HG02870 (cell line): ENCODE measurements at regions not wholly inside any gene's neighbourhood (a gene's known extent, or its start where the extent isn't known, plus 50 kb on each side); places are given as distances from the start of the nearest gene placed in this dataset.
"Not testable (repeated sequence)": the region's sequence is repeated elsewhere in the genome, so short reads cannot be mapped to it uniquely, and the experiment has no call there.

Experiments
- ATAC-seq: cut with Tn5 transposase; IDR thresholded peaks from one replicate; pipeline ENCODE4 v1.9.1; 2021; ENCODE audit warnings: mild to moderate bottlenecking, moderate library complexity; ENCODE audit not compliant: unreplicated experiment

DNA sequence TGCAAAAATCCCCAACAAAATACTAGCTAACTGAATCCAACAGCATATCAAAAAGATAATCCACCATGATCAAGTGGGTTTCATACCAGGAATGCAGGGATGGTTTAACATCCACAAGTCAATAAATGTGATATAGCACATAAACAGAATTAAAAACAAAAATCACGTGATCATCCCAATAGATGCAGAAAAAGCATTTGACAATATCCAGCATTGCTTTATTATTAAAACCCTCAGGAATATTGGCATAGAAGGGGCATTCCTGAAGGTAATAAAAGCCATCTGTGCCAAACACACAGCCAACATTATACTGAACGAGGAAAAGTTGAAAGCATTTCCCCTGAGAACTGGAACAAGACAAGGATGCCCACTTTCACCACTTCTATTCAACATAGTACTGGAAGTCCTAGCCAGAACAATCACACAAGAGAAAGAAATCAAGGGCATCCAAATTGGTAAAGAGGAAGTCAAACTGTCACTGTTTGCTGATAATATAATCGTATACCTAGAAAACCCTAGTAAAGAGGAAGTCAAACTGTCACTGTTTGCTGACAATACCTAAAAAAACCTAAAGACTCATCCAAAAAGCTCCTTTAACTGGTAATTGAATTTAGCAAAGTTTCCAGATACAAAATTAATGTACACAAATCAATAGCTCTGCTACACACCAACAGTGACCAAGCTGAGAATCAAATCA lies 109.8 kb downstream of the RNASET2 start:
- not testable (repeated sequence) for ATAC-seq

DNA sequence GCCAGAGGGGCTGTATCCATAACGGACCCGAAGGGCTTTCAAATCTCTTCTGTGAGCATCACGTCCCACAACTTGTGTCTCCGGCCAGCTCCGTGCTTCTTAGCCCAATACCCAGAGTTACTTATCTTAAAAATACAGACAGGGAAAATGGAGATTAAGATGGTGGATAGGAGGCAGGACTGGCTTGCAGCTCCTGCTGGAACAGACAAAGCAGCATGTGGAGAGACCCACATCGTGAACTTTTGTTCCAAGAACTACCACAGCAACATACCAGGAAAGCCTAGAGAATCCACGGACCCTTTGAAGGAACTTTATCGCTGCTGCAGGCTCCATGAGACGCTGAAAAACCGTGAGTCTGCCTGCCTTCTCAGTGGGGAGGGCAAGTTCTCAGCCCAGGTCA lies 113.7 kb downstream of the RNASET2 start:
- no peak for ATAC-seq

DNA sequence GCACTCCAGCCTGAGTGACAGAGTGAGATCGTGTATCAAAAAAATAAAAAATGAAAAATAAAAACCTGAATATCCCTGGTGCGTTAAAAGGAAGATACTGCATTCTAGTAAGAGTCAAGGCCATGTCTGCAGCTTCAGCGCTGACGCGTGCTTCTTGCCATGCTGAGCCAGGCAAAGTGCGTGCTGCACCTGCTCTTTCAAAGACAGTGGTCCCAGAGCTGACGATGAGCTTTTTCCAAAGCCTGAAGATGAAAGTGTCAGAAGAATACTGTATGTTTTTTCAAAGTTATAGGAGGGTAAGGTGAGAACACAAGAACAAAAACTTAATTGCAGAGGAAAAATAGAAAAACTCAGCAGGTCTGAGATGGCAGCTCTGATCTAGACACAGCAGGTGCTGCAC lies 115.1 kb downstream of the RNASET2 start:
- ATAC-seq, result no peak

DNA sequence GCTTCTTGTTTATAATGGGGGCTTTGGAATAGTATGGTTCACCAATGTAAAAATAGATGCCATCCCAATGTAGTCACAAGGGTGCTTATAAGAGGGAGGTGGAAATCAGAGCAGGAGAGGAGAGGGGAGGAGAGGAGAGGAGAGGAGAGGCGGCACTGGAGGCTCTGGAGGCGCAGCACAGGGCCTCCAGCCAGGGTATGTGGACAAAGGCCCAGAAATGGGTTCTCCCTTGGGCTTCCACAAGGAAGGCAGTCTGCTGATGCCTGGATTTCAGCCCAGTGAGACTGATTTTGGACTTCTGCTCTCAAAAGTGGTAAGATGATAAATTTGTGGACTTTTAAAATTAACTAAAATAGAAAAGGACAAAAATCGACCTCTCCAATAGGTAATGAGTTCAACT lies 116.8 kb downstream of the RNASET2 start:
- ATAC-seq, result no peak

DNA sequence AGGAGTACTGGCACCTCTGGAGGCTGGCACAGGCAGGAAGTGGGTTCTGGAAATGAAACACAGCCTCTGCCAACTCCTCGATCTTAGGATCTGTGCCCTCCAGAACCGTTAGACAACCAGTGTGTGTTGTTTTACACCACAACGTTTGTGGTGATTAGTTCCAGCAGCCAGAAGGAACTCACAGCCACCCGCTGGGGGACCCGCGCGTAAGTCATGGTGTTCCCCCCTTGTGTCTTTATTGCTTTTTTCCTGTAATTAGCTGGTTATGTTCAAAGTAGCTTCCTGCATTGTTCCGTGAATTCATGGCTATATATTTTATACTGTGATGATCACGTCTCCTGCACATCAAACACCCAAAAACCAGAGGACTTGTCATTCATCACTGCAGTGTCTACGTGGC lies 117.4 kb downstream of the RNASET2 start:
- no peak for ATAC-seq

DNA sequence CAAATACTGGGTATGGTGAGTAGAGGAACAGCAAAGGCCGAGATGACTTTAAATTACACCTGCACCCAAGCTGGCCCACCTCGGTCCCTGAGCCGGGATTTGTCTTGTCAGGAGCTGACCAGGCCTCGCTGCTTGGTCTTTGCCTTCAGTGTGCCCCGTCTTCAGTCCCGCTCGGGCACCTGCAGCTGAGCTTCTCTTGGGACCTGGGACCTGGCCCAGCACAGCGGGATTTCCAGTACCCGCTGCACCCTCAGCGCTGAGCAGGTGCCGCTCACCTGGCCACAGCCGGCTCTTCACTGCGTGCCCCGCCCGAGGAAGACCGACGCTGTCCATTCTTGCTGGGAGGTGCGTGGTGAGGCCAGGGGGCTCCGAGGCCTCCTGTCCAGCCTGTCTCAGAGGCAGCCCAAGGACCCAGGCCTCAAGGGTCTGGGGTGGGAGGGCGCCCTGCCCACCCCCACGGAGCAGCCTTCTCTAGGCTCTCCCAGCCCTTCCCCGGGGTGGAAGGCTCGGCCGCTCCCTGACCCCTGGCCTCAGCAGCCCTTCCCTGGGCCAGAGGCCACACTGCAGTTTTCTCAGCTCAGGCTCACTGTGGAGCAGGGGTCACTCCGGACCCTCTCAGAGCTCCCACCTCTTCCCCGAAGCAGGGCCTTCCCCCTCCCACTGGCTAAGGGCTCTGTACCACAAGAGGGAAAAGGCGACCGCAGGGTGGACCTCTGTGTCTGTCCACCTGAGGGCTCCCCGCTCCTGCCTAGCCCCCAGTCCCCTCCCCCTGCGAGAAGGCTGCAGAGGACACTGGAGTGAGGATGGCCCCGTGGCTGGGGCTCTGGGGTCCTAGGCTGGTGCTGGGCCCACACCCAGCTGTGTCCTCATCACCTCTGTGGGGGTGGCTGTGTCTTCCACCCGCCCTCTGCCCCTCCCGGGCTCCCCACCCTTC lies 119.3 kb downstream of the RNASET2 start:
- no peak for ATAC-seq

DNA sequence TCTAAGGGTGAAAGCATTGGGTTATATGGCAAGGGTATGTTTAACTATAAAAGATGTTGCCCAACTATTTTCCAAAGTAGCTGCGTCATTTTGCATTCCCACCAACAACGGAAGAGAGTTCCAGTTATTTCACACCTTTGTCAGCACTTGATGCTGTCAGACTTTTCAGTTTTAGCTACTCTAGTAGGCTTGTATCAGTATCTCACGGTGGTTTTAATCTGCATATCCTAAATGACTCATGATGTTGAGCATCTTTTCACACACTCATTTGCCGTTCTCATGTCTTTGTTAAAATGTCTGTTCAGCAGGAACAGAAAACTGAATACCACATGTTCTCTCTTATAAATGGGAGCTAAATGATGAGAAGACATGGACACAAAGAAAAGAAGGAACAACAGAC lies 122.3 kb downstream of the RNASET2 start:
- ATAC-seq, result no peak

DNA sequence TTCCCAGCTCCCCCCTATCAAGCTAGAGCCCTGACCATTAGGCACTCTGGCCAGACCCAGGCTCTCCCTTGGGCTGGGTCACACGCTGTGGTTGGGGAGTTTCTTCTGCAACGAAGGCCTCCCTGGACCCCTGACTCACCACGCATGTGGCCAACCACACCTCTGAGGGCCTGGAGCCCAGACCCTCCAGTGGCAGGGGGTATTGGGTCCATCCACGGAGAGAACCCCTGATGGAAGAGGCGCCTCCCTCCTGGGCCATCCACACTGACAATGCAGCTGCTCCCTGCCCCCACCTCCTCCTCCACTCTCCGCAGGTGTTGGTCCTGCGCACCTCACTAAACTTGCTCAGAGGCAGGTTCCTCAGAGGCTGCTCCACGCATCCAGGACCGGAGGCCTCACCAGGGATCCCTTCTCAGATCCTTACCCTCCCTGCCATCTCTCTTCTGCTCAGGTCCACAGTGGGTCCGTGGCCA lies 125.4 kb downstream of the RNASET2 start:
- peak; percentile 21 for ATAC-seq

DNA sequence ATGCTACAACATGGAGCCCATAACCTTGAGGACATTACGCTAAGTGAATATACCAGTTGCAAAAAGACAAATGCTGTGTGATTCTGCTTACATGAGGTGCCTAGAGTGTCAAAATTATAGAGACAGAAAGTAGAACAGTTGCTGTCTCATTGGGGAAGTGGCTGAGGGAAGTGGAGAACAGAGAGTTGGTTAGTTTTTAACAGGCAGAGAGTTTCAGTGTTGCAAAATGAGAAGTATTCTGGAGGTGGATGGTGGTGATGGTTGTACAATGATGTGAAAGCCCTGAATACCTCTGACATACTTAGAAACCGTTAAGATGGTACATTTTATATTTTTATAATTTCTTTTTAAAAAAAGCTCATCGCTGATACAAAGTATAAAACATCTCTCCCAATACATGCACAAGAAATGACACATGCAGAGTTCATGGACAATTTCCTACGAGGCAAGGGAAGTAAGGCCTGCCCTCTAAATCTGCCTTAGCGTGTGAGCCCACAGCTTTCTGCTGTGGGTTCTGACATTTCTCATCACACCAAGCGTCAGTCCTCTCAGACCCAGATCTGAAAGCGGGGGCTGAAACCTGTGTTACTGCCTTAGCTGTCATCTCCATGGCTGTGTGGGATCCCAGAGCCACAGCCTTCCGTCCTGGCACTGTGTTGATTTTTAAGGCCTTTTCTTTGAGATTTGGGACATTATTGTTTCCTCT lies 126.0 kb downstream of the RNASET2 start:
- peak; percentile 91 for ATAC-seq

DNA sequence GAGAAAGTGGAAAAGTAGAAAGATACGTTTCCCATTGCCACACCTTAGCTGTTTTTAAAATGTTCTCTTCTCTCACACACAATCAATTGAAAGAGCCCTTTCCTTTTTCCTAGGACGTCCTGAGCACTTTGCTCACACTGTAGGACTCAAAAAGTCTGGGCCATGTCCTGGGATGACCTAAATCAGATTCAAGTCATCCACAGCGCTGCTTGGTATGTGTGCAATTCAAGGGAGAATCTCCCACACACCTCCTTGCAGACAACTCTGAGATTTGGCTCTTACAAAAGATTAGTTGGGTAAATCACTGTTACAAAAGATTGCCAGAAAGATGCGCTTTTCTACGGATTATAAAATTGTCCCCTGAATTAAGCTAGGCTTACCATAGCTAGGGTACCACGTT lies 130.1 kb downstream of the RNASET2 start:
- no peak for ATAC-seq

DNA sequence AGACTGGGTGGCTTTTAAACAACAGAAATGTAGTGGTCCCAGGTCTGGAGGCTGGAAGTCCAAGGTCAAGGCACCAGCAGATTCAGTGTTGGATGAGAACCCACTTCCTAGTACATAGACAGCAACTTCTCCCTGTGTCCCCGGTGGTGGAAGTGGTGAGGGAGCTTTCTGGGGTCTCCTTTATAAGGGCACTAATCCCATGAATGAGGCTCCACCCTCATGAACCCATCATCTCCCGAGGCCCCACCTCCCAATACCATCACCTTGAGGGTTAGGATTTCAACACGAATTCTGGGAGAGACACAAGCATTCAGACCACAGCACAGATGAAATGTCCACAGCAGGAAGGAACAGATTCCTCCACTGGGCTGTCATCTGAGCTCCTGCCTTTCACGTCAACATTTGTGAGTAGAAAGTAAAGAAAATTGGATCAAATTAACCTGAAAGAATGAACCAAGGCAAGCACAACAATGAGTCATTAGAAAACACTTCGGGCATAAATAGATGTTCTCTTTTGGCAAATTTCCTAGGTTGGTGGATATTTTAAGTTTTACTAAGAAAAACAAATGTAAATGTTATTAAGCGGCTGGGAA lies 130.7 kb downstream of the RNASET2 start:
- ATAC-seq, result no peak

DNA sequence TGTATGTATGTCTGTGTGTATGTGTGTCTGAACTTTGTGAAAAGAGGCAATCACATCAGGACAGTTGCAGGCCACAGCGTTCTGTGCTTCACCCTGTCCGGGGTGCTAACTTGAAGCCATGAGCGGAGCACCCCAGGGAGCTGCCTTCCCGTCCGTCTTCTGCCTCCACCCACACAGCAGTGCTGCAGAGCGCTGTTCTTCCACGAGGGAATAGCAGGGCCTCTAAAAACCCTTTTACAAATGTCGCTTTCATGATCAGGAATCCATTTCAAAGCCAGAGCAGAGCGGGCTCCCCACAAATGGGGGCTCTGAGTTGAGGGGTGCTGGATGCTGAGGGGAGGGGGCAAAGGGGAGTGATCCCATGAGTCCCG lies 131.5 kb downstream of the RNASET2 start:
- ATAC-seq, result no peak

DNA sequence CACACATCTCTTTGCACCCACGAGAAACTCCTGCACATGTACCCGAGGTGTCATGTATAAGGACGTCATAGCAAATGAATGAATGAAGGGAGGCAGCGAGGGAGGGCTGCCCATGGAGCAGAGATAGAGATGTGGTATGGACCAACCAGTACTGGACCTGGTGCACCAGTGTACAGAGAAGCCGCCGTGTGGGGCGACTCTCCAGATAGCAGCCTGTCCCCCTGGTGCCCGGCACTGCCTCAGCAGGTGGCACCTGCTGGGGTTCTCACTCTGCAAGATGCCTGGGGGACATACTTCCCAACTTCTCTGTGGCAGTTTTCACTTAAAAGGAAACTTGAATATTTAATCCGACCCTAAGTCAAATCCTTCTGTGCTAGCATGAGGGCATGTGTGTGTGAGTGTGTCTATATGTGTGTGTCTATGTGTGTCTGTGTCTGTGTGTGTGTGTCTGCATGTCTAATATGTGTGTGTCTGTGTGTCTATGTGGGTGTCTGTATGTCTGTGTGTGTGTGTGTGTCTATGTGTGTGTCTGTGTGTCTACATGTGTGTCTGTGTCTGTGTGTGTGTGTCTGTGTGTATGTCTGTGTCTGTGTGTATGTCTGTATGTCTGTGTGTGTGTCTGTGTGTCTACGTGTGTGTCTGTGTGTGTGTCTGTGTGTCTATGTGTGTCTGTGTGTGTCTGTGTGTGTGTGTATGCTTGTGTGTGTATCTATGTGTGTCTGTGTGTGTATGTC lies 132.0 kb downstream of the RNASET2 start:
- no peak for ATAC-seq

DNA sequence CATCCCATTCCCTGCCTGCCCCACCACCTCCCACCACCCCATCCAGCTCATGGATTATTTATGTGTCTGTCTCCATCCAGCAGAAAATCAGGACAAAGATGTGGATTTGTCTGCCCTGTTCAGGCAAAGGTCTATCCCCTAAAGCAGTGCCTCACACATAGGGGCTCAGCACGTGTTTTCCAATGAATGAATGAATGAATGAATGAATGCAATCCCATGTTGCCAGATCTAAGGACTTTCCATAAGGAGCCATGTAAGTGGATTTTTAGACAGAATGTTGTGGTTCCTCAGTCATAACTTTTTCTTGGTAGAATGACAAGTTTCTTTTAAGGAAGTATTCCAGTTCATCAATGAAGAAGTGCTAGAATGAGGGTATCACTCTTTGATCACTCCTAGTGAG lies 133.7 kb downstream of the RNASET2 start:
- no peak for ATAC-seq

DNA sequence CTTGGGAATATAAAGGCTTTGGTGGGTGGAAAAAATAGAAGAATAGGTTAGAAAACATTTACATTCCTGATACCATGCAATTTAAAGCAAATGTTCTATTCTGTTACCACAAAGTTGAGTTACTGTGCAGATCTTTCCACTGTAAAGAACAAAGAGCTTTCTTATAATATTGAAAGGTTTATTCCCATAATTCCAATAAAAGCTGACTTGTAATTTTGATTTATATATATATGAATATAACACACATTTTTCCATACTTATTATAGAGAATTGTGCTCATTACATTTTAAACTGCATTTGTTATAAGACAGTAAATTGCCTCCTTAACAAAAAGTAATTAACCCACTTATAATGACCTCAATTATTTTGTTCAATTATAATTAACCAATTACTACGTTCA lies 135.9 kb downstream of the RNASET2 start:
- ATAC-seq, result no peak

DNA sequence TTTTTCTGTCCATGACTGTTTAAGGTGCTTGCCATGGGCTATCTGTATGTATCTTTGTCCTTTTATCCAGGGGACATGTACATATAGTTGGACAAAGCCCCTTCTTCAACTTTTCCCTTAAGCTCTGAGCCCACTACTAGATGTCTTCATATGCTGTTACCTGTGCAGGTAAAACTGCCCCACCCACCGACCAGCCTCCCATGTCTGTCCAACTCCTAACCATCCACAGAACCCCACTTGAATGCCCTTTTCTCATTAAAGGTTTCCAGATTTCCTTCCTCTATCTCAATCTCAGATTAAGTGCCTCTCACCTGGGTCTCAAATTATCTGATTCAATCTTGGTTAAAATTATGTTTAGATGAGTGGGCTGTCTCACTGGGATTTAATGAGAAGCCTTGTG lies 136.3 kb downstream of the RNASET2 start:
- no peak for ATAC-seq

DNA sequence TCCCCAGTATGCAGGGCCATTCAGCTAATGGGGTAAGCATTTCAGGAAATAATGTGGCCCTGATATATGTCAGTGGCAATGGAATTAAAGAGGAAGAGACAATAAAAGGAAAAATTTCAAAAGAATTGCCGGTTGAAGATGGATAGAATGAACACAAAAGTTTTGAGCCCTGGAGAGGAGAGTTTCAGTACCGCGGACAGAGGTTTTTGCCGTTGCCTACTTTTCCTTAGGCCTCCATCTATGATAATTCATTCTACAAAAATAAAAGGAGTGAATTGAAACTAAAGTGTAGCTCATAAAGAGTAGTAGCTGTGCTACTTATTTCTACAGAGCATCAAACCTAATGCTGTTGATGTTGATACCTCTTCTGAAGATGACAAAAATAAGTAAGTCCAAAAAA lies 140.7 kb downstream of the RNASET2 start:
- no peak for ATAC-seq

DNA sequence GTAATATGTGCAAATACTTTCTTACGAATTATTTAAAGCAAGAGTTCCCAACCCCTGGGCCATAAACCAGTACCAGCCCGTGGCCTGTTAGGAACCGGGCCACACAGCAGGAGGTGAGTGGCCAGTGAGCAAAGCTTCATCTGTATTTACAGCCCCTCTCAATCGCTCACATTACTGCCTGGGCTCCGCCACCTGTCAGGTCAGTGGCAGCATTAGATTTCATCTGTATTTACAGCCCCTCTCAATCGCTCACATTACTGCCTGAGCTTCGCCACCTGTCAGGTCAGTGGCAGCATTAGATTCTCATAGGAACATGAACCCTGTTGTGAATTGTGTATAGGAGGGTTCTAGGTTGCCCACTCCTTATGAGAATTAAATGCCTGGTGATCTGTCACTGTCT lies 142.0 kb downstream of the RNASET2 start:
- ATAC-seq, result no peak

DNA sequence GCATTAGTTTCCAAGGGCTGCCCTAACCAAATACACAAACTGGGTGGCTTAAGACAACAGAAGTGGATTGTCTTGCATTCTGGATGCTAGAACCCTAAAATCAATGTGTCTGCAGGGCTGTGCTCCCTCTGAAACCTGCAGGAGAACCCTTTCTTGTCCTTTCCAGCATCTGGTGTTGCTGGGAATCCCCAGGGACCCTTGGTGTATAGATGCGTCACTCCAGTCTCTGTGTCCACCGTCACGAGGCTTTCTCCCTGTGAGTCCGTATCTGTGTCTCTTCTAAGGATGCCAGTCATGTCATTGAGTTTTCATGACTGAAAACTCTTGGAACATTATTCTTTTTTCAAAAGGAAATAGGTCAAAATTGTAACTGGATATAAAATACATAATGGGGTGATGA lies 142.9 kb downstream of the RNASET2 start:
- no peak for ATAC-seq

DNA sequence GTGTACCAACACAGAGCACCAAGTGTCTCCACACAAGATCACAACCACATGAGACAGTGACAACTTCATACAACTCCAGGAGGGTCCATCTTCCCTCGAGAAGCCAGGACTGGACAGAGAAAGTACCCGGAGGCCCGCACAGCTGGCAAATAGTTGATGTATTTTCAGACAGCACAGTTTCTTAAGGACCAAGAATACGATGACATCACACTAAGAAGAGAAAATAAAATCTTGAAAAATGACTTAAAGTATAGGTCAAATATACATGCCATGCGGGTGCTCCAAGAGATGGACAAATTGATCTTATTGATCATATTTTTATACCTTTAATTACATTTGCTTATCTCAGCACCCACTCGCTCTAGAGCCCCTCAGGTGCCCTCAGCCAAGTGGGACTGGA lies 145.5 kb downstream of the RNASET2 start:
- no peak for ATAC-seq

DNA sequence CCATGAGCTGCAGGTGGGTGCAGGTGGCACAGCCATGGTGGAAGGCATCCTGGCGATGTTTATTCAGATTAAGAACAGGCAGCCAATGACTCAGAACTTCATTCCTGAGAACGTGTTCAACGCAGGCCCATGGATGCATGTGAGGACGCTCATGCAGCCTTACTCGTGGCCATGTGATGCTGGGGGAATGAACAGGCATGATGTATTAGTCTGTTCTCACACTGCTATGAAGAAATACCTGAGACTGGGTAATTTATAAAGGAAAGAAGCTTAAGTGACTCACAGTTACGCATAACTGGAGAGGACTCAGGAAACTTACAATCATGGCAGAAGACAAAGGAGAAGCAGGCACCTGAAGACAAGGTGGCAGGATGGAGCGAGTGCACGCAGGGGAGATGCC lies 146.6 kb downstream of the RNASET2 start:
- no peak for ATAC-seq
